GM12878 (cell line): ENCODE measurements at regions not wholly inside any gene's neighbourhood (a gene's known extent, or its start where the extent isn't known, plus 50 kb on each side); places are given as distances from the start of the nearest gene placed in this dataset.

Experiments used
- ATAC-seq: fragments of 200-7000 bp; cut with Tn5 transposase; 3 replicates; pipeline ENCODE4 v1.9.1; 2020; ENCODE audit warnings: mild to moderate bottlenecking, moderate library complexity
- BruUV-seq: library from RNA; stranded (reverse); fragments of 400-500 nt; replicated peaks from 2 replicates; lab custom pipeline; 2021; lab: Mats Ljungman, UMichigan
- CTCF ChIA-PET: fragments of 300-600 bp; sonication (Branson Sonifier 250); formaldehyde crosslinking; extraction: SDS; loops from one replicate; lab custom pipeline; 2021; ENCODE audit warnings: inconsistent platforms; lab: Yijun Ruan, JAX
- POLR2A ChIA-PET: fragments of 350-600 bp; formaldehyde crosslinking; extraction: SDS; loops from one replicate; lab custom pipeline; 2021; ENCODE audit warnings: inconsistent platforms; lab: Charles Lee
- RAD21 ChIA-PET: fragments of 300-600 bp; sonication (Branson Sonifier 250); formaldehyde crosslinking; loops from one replicate; lab custom pipeline; 2023; ENCODE audit warnings: antibody characterized with exemption; ENCODE audit not compliant: unreplicated experiment; lab: Charles Lee
- SMC1A ChIA-PET: fragments of 300-600 bp; sonication (Branson Sonifier 250); formaldehyde crosslinking; loops from one replicate; lab custom pipeline; 2023; ENCODE audit not compliant: unreplicated experiment, uncharacterized antibody; lab: Charles Lee
- DNase-seq: peaks from one replicate; pipeline ENCODE4 v3.0.0-alpha.2; 2011; ENCODE audit warnings: low read depth, low spot score
- FAIRE-seq: peaks from 3 replicates; lab custom pipeline; 2011; peaks lifted over from hg19 to GRCh38; lab: Jason Lieb, UNC
- H2AFZ ChIP-seq: 2 replicates; pipeline ENCODE4 v1.6.0; 2011; ENCODE audit warnings: low read depth, low read length, control low read depth; ENCODE audit not compliant: control insufficient read depth
- H3K27ac ChIP-seq: 2 replicates; pipeline ENCODE4 v1.5.1; 2011; ENCODE audit warnings: control low read depth; ENCODE audit not compliant: control insufficient read depth, insufficient read depth
- H3K27me3 ChIP-seq, 2 experiments: replicated peaks in 1 of 2; 2 replicates each; pipeline versions ENCODE4 v1.6.0 to v1.6.1; 2011; ENCODE audit warnings: low read length in 1 of 2; ENCODE audit not compliant: control insufficient read depth in 2 of 2, insufficient read depth in 2 of 2
- H3K36me3 ChIP-seq, 2 experiments: 2 replicates each; pipeline ENCODE4 v1.5.1; 2011; ENCODE audit warnings: low read length in 1 of 2; ENCODE audit not compliant: control insufficient read depth in 2 of 2, insufficient read depth in 2 of 2
- H3K4me1 ChIP-seq: 2 replicates; pipeline ENCODE4 v1.6.1; 2011; ENCODE audit warnings: mild to moderate bottlenecking, low read length, moderate library complexity, mixed read lengths; ENCODE audit not compliant: control insufficient read depth, insufficient read depth
- H3K4me2 ChIP-seq: 2 replicates; pipeline ENCODE4 v1.6.0; 2011; ENCODE audit warnings: control low read depth; ENCODE audit not compliant: control insufficient read depth, insufficient read depth
- H3K4me3 ChIP-seq: fragments of 200-600 bp; sonication (generic); 2 replicates; pipeline ENCODE4 v1.5.1; 2016
- H3K79me2 ChIP-seq: 2 replicates; pipeline ENCODE4 v1.6.0; 2011; ENCODE audit warnings: low read length; ENCODE audit not compliant: control insufficient read depth, insufficient read depth
- H3K9ac ChIP-seq: 2 replicates; pipeline ENCODE4 v1.8.0; 2011; ENCODE audit warnings: low read length, control low read depth, mixed read lengths; ENCODE audit not compliant: control insufficient read depth, insufficient read depth
- H3K9me3 ChIP-seq: replicated peaks from 3 replicates; pipeline ENCODE4 v1.5.1; 2011; ENCODE audit warnings: mild to moderate bottlenecking, low read length; ENCODE audit not compliant: control insufficient read depth, insufficient read depth
- H4K20me1 ChIP-seq: 2 replicates; pipeline ENCODE4 v1.6.0; 2011; ENCODE audit not compliant: control insufficient read depth, insufficient read depth
- FOXK2 ChIP-seq: fragments of 450-650 bp; IDR thresholded peaks from 2 replicates; pipeline ENCODE4 v1.6.1; 2017; ENCODE audit warnings: mild to moderate bottlenecking, moderate library complexity
- LARP7 ChIP-seq: fragments of 450-650 bp; IDR thresholded peaks from 2 replicates; pipeline ENCODE4 v1.6.1; 2017; ENCODE audit warnings: mild to moderate bottlenecking
- NBN ChIP-seq: fragments of 450-650 bp; IDR thresholded peaks from 2 replicates; pipeline ENCODE4 v1.6.1; 2016
- NRF1 ChIP-seq: conservative IDR thresholded peaks from 2 replicates; pipeline ENCODE4 v1.6.1; 2011; ENCODE audit warnings: mild to moderate bottlenecking, low read depth, low read length, improper control_type of control experiment
- SMC3 ChIP-seq: IDR thresholded peaks from 2 replicates; pipeline ENCODE4 v1.6.1; 2011; ENCODE audit warnings: low read length, improper control_type of control experiment, borderline replicate concordance
- TCF12 ChIP-seq: IDR thresholded peaks from 2 replicates; pipeline ENCODE4 v1.6.1; 2011; ENCODE audit warnings: low read depth, mild to moderate bottlenecking, low read length
- ZBED1 ChIP-seq: IDR thresholded peaks from 2 replicates; pipeline ENCODE4 v1.6.1; 2016; ENCODE audit warnings: borderline replicate concordance
- WGBS: methylation state at CpG from one replicate; pipeline ENCODE4 v1.1.6; 2016; ENCODE audit warnings: low lambda C conversion rate; ENCODE audit not compliant: insufficient replicate concordance, insufficient coverage; ENCODE audit errors: missing lambda C conversion rate; 5-methylcytosine and 5-hydroxymethylcytosine counted together
- in situ Hi-C: fragments of 300-500 bp; cut with MboI; formaldehyde crosslinking; loops from 9 replicates; pipeline ENCODE4 v1.14.3; 2018; ENCODE audit warnings: mixed read lengths
- intact Hi-C: fragments of 100-400 bp; cut with micrococcal nuclease; formaldehyde crosslinking; loops from one replicate; pipeline ENCODE4 v1.14.2; 2022; ENCODE audit not compliant: unreplicated experiment
- TF ChIP-seq, protein P1 (sequence below): IDR thresholded peaks from 2 replicates; pipeline ENCODE4 v1.6.1; 2012; ENCODE audit warnings: low read depth, low read length, improper control_type of control experiment

DNA sequence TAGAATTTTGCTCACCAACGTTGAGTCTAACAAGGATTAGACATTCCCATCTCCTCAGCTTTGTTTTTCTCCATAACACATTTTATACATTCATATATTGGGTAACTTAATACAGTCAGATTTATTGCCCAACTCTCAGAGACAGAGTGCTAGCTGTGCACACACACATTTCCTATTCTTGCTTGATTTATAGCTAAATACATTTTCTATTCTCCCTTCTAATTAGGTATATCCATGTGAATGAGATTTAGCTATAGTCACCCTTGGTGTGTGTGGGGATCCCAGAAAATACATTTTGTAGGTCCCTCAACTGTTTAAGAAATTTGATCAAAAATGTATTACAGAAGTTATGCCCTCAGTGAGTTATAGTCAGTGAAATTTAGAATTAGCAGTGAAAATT is 715.4 kb downstream of the NSUN3 start:
- ChIA-PET SMC1A (interaction anchor here (0.7 to 1.2 kb wide), 2 partner anchors 56 to 265 kb away, joined by 3 read pairs; no protein-coding TSS in a partner anchor), RAD21 (no interaction called here), POLR2A (no interaction called here), CTCF (interaction anchor here (1.2 kb wide), 1 partner anchor 529 kb away, joined by 4 read pairs; no protein-coding TSS in a partner anchor)
- Histone ChIP-seq H3K4me2 (no peak overlapping the region), H3K9me3 (no peaks in the 10 kb centered on the region; the same call in 2 of the 3 replicates), H3K4me3 (no peak overlapping the region), H3K79me2 (no peaks in the 10 kb centered on the region), H3K36me3 (no peaks in the 10 kb centered on the region), H3K4me1 (no peaks in the 10 kb centered on the region), H3K27me3 (no peaks in the 10 kb centered on the region), H2AFZ (no peak overlapping the region), H3K9ac (no peak overlapping the region), H3K27ac (no peak overlapping the region), H4K20me1 (no peaks in the 10 kb centered on the region)
- 0% methylated on average over 1 of the region's 1 CpG for WGBS
- no peak for FAIRE-seq
- in situ Hi-C loops: no loop called here
- no peak for ATAC-seq
- BruUV-seq: no TSS peak
- TF ChIP-seq SMC3 (no peak), NBN (no peak), FOXK2 (no peak), NRF1 (no peak), LARP7 (no peak), TCF12 (no peak), ZBED1 (no peak)
- TF ChIP-seq, protein P1, sequence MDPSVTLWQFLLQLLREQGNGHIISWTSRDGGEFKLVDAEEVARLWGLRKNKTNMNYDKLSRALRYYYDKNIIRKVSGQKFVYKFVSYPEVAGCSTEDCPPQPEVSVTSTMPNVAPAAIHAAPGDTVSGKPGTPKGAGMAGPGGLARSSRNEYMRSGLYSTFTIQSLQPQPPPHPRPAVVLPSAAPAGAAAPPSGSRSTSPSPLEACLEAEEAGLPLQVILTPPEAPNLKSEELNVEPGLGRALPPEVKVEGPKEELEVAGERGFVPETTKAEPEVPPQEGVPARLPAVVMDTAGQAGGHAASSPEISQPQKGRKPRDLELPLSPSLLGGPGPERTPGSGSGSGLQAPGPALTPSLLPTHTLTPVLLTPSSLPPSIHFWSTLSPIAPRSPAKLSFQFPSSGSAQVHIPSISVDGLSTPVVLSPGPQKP: no peak
- intact Hi-C loops: no loop called here
- DNase-seq: no peak
